Fibroblast of villous mesenchyme (primary cell): ENCODE measurements at regions not wholly inside any gene's neighbourhood (a gene's known extent, or its start where the extent isn't known, plus 50 kb on each side); places are given as distances from the start of the nearest gene placed in this dataset.

Experiments used
- DNase-seq: peaks from one replicate; pipeline ENCODE4 v3.0.0-alpha.2; 2010; ENCODE audit warnings: low read depth
- H3K4me3 ChIP-seq: 2 replicates; pipeline ENCODE4 v1.5.1; 2011; ENCODE audit warnings: low read depth, mild to moderate bottlenecking, low read length
- TF ChIP-seq, protein P1 (sequence below): IDR thresholded peaks from 2 replicates; pipeline ENCODE4 v1.5.1; 2012; ENCODE audit warnings: low read depth, mild to moderate bottlenecking, low read length; ENCODE audit not compliant: insufficient read depth

DNA sequence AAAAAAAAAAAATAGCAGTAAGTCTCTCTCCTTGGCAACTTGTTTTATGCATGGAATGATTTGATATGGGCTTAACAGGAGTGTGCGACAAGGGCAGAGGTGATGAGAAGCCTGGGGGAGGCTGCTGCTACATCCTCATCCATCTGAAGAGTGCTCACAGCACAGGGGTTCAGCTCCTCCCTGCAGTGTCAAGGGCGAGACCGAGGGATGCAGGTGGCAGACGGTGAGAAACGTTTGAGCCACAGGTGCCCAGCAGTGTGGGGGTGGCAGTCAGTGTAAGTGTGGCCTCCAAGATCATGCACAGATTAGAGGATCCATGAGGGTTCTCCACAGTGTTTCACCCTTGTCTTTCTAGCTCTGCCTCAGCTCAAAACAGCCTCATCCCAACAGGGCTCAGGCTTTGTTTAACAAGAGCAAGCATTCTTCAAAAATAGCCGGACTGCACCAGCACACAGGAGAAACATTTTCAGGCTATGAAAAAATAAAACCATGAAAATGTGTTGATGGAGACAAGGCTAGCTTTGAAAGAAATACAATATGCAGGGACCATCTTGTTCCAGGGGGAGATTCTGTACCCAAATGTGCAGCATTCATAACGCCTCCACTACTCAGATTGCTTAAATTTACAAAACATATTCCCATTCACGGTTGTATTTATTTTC lies 324.5 kb upstream of the MYT1L start:
- DNase-seq = no peak
- H3K4me3 ChIP-seq = no peak overlapping the region
- TF ChIP-seq, protein P1, sequence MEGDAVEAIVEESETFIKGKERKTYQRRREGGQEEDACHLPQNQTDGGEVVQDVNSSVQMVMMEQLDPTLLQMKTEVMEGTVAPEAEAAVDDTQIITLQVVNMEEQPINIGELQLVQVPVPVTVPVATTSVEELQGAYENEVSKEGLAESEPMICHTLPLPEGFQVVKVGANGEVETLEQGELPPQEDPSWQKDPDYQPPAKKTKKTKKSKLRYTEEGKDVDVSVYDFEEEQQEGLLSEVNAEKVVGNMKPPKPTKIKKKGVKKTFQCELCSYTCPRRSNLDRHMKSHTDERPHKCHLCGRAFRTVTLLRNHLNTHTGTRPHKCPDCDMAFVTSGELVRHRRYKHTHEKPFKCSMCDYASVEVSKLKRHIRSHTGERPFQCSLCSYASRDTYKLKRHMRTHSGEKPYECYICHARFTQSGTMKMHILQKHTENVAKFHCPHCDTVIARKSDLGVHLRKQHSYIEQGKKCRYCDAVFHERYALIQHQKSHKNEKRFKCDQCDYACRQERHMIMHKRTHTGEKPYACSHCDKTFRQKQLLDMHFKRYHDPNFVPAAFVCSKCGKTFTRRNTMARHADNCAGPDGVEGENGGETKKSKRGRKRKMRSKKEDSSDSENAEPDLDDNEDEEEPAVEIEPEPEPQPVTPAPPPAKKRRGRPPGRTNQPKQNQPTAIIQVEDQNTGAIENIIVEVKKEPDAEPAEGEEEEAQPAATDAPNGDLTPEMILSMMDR = no peak

DNA sequence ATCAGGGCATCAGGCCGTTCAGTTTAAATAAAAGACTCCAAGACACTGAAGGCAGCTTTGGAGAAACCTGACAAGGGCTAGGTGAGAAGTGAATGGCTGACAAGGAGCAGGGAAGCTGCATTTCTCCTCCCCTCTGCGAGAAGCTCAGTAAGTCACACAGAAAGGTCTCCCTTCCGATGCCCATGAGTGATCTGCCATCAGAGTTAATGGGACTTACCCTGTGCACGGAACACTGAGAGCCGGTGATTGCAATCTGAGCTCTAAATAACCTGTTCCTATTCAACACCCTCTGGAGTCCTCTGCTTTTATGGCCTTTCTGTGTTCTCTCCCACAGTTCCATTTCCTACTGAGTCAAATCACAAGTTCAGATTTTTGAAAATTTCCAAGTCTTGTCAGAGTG lies 322.2 kb upstream of the MYT1L start:
- H3K4me3 ChIP-seq = no peak overlapping the region
- DNase-seq = no peak
- TF ChIP-seq, protein P1 = no peak

DNA sequence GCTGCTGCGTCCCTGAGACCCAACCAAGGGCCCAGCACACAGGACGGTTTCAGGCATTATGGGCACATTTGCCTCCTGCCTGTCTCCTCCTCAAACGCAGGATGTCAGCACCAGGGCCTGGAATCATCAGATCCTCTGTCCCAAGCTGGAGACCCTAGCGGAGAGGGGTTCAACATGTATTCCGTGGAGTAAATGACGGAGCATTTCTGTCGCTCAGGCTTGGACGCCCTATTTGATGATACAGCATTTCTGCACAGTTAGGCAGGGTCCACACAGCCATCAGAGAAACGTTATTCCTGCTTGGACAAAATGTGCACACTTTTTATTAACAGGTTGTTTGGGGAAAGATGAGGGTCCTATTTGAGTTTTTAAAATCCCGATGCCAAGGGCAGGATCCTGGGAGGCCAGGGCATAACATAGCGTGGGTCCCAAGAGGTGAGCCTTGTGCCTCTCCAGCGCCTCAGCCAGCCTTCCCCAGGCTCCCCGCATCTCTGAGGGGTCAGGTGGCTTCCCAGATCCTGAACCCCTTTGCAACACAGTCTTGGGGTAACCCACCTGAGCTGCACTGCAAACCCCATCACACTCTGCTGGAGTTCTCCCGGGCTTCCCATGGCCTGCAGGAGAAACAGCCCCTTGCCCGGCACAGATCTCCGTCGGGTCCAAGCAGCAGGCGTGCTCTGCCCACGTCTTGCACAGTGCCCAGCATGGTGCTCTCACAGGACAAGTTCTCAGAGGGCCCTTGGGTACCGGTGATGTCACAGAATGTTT lies 319.7 kb upstream of the MYT1L start:
- no peak for DNase-seq
- no peak overlapping the region for H3K4me3 ChIP-seq
- TF ChIP-seq, protein P1 = no peak

DNA sequence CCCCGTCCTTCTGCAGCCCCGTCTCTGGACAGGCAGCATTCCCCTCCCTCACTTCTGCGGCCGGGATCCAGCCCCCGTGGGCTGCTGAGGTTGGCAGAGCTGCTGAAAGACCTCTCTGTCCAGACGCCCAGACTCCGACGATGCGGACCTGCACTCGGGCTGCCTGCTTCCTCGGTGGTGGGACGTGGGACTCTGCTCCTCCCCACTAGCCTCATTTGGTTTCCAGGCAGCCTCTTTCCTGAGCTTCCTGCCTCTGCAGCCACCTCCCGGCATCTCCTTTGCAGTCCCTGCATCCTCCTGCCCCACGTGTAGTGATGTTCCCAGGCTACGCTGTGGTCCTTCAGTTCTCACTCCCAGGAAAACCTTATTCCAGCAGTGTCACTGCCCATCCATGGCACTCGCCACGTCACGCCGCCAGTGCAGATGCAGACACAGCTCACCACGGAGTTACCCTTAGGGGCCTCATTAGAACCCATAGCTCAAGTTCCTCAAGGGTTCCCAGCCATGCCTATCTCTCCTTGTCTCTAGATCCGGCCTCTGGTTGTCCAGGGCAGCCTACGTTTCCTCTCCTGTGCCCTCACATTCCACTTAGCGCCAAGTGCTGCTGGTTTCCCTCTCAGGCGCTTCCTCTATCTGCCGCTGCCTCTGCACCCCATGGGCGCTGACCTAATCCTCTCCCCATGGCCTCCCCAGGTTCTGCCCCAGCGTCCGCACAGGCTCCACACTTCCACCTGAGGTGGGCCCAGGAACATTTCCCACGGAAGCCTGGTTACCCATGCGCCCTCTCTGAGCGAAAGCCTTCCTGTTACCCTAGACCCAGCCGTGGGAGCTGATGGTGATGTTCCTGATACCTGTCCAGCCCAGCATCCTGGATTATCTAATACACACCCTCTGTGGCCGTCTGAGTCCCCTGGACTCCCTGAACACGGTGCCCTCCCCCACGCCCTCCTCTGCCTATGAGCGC lies 318.3 kb upstream of the MYT1L start:
- no peak for DNase-seq
- TF ChIP-seq, protein P1 = no peak
- H3K4me3 ChIP-seq = no peak overlapping the region

DNA sequence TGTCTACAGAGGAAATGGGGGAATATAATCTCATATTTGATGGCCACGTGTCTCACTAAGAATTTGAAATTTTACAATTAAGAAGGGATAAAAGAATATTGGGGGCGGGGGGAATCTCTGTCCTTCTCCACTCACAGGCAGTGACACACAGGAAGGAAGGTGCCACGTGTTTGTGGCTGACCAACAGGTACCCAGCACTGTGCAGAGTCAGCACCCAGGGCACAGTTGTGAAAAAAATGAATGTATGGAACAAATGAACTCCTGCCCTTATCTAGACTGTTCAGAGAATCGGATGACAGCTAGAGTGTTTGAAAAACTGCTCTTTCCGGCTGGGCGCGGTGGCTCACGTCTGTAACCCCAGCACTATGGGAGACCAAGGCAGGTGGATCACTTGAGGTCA lies 317.0 kb upstream of the MYT1L start:
- H3K4me3 ChIP-seq = no peak overlapping the region
- DNase-seq = no peak
- TF ChIP-seq, protein P1 = no peak

DNA sequence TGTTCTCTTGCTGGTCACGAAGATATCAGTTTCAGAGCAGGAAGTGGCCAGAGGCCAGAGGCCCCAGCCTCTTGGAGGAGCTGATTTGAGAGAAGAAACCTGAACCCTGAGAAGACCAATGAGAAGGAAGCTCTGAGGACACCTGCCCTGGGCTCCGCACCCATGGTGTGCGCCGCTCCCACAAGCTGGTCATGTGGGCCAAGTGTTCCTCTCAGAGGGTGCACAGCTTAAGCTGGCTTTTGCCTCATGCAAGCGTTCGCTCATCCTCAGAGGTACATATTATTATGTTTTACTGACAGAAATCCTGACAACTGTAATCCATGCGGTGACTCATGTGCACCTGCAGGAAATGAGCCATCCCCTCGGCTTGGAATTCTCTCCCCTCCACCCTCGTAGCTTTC lies 316.1 kb upstream of the MYT1L start:
- H3K4me3 ChIP-seq = no peak overlapping the region
- TF ChIP-seq, protein P1 = no peak
- DNase-seq = no peak
